NCI-H2029 (cell line): ENCODE measurements at regions not wholly inside any gene's neighbourhood (a gene's known extent, or its start where the extent isn't known, plus 50 kb on each side); places are given as distances from the start of the nearest gene placed in this dataset.
"Not testable (repeated sequence)": the region's sequence is repeated elsewhere in the genome, so short reads cannot be mapped to it uniquely, and the experiment has no call there.

Source experiments
- DNase-seq: peaks from one replicate; lab custom pipeline; 2025; lab: John Stamatoyannopoulos, UW

DNA sequence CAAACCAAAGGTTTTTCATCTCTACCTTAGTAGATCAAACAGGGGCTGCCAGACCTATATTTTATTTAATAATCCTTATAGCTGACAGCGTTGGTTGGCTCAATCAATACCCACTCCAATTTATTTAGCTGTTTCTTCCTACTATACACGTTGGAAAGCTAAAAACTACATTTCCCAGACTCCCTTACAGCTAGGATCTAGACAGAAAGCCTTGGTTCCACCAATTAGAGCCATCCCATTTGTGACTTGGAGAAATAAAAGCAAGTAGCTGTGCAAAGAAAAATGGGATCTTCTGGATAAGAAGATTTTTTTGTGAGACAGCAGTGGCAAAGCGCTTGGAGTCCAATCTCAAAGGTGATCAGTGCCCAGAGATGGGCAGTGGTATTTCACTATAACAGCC, 331.3 kb upstream of the MEIS1 start:
- no peak for DNase-seq

DNA sequence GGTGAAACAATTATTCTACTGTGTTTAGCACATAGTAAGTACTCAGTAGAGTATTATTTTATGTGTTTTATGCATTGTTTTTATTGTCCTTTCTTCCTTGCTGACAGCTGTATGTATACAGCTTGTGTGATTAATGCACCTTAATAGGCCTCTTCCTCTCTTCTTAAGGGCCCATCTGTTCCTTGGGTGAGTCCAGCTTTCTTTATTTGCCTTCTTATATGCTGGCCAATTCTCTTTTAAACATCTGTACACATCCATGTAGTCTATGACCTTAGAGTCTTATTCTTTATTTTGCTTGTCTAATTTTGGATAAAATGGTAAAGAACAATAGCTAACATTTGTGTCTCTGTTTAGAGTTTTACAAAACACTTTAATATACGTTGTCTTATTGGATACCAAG, 333.7 kb upstream of the MEIS1 start:
- DNase-seq = no peak

DNA sequence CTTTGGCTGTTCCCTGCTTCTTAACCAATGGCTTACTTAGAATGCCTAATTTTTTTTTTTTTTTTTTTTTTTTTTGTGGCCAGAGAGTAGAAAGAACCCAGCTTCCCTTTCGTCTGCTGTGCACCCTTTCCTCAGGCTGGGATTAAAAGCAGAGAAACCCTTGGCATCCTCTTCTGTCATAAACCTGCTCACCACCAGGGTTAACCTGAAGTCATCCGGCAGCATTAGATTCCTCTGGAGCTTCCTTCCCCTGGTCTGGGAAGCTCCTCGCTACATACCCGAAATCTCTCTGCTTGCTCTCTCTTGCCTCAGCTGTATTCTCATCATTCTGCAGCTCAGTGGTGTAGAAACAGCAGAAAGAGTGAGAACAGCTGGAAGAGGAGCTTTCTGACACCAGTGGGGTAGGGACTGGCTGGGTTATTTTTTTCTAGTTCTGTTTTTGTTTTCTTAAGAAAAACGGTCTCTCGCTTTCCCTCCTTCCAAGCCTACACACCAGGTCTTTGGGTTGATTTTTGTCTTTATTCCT, 339.0 kb upstream of the MEIS1 start:
- no peak for DNase-seq

DNA sequence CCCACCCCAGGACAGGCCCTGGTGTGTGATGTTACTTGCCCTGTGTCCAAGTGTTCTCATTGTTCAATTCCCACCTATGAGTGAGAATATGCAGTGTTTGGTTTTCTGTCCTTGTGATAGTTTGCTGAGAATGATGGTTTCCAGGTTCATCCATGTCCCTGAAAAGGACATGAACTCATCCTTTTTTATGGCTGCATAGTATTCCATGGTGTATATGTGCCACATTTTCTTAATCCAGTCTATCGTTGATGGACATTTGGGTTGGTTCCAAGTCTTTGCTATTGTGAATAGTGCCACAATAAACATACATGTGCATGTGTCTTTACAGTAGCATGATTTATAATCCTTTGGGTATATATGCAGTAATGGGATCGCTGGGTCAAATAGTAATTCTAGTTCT, 340.2 kb upstream of the MEIS1 start:
- DNase-seq = not testable (repeated sequence)

DNA sequence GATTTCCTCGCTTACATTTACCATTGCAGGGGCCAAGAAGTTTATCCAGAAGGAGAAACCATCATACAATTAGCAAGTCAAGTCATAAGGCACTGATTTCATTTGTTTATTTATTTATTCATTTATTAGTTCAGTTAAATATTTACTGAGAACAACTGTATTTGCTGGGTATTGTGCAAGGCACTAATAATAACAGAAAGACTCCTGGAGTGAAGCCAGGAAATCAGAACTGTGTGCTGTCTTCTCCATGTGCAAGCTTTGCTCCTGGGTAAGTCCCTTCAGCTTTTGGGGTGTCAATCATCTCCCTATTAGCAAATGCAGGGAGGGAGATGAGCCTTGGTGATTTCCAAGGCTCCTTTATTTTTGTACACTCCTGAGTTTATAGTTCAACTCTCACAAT, 341.6 kb upstream of the MEIS1 start:
- DNase-seq = no peak

DNA sequence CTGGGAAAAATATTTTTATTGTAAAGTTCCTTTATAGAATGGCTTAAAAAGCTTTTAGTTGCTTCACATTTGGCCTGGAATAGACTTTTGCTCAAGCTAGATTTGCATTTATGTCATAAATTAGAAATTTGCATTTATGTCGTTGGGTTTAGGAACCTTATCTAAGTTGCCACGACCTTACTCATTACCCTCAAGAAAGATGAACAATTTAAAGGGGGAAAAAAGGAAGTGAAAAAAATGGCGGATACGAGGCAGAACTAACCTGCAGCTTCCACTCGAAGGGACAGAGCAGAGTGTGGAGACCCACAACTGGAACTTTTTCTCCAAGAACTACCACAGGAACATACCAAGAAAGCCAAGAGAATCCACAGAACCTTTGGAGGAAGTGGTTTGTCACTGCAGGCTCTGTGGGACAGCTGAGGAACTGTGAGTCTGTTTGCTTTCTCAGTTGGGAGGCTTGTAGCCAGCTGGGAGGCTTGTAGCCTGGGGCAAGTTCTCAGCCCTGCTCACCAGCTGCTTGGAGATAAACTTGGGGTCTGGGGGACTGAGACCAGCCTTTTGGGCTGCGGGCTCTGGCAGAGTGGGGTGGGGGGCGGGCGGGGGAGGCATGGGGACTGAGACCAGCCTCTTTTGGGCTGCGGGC, 349.9 kb upstream of the MEIS1 start:
- DNase-seq = no peak

DNA sequence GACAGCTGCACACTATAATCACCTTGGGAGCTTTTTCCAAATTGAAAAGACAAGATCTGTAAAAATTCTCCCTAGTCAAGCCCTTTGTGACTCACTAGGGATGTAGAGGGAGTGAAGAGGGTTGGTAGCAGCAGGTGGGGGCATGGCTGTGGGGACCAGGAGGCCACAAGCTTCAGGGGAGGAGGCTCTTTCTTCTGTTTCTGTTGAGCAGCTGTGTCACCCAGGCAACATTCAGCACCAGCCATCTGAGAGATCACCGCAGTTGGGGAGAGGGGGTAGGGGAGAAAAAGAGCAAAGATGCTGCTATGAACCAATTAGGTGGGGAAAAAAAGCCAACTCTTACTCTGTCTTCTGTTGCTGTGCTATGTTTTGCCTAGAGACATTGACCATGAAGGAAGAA, 352.3 kb upstream of the MEIS1 start:
- no peak for DNase-seq

DNA sequence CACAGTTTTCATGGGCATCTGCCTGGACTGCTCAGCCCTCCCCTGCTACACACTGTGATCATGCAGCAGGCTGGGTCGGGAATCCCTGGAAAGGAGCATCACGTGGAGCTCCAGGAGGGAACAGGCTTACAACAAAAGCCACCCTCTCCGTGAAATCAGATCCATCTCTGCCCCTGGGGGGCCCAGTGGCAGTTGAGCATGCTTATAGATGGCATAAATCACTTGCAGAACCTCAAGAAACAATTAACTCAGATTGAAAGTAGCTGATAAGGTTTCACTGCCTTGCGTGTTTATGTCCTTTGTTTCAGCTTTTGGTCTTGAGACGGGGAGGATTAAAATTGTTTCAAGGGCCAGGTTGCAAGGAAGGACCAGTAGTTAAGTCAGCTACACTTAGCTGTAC, 354.8 kb upstream of the MEIS1 start:
- no peak for DNase-seq

DNA sequence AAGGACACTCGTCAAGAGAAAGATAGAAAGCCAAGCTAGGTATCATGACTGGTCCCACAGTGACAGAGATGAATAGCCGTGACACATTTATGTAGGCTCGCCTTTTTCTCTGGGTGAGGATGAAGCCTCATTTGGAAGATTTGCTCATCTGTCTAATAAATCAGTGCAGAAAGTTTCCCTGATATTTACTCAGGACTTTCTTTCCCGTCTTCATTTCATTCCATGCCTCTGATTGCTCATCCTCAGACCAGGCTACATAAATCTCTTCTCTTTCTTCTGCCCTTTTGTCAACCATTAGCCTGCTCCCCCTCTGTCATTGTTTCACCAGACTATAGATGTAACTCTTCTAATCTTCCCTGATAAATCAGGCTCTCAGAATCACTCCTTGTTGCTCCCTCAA, 361.8 kb upstream of the MEIS1 start:
- DNase-seq = no peak

DNA sequence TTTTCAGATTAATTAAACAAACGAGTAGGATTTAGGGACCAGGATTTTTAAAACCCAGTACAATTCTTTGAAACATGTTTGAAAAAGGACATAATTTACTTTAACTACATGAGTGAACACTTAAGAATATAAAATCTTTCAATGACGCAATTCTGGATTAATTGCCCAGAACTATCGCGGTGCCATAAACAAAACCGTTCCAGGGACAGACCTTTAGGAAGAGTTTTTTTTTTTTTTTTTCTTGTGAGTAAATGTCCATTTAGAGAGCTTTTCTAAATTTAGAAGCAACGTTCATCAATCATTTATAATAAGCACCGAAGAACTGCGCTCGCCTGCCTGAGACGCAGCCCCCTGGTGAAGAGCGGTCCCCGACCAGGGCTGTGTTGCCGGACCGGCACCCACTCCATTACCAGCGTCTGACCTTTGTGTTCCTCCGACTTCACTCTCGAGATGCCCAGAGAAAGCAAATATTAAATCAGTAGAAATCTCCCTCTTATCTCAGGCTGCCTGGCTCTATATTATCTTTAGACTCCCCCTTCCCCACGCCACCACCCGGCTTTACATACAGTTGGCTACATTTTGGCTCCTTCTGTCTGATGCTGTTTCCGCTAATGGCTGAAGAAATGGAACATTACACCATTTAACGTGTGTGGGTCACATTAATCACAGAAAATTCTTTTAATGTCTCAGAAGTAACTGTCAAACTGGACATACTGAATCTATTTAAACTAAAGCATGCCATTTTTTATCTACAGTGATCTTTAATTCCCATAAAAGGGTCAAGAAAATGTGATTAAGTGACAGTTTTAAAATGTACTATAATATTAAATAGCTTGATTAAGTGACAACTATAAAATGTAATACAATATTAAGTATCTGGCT, 364.0 kb upstream of the MEIS1 start:
- DNase-seq = no peak

DNA sequence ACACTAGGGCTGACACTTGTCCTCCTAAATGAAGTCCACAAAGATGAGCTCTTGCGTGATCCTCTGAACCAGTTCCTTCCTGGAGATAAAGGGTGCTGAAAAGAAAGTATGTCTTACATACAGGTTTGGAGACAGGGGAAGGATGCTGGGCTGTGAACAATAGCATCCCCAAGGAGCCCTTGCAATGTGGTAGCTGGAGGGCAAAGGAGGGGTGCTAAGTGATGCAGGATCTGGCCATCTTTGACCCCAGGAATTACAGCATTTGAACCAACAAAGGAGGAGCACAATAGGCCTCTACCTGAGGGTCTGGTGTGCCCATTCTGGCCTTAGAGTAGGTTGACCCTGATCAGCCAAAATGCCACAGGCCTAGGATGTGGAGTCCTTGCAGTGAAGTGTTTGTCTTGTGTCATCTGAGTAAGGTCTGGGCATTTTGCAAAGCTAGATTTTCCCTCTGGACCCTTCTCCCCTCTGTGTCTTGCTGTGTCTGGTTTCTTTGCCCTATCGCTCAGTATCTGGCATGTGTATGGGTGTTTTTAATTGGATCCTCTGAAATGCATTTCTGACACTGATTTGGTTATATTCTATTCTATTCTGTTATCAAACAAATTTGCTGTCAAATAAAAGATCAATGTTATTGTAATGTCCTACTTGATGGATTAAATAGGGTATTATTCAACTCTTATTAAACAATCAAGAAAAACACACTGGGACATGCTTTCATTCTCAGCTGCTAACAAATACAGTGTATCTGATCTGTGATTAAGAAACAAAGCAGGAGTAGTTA, 364.8 kb upstream of the MEIS1 start:
- DNase-seq = no peak

DNA sequence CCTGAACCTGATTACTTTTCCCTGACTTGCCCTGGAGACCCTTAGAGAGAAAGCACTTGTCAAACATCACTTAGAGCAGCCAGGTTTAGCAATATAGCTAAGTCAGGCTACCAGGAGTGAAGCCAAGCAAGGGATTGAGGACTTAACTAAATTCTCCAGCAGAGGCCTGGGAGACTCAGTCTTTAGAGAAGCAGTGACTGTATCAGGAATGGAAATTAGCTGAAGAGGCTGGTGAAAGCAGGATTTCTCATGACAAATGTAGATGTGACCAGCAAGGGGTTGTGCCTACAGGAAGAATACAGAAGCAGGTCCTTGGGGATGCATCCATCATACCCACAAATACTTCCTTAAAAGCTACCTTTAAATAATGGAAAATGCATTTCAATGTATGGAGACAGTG, 368.9 kb upstream of the MEIS1 start:
- DNase-seq = no peak

DNA sequence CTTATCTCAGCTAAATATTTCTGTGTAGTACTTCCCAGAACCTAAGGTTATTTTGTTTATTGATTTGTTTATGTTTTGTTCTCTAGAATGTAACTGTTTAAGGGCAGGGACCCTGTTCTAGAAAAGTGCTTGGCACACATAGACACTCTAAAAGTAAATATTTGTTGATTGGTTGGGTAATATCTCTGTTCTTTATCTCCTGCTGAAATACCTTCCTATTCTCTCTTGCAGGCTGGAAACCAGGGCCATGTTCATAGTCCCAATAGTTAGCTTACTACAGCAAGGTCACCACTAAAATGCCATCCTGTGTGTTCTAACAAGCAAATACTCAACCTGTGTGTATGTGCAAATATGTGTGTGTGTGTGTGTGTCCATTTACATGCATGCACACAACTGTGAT, 375.6 kb upstream of the MEIS1 start:
- DNase-seq = no peak

DNA sequence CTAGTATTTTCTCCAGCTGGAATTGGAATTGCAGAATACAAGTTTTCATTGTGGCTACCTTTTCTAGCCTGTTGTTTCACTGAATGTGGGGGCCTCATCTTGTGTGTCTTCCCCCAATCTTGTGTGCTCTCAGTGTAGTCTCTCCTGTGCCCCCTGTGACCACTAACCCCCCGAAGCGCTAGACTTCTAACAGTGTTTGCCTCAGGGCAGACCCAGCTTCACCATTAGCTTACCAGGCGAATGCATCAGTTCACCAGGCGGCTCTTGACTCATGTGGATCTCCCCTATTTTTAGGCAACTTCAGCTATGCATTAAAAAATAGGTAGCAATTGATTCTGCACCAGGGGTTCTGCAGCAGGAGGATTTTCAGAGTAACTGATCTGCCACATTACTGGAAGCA, 376.2 kb upstream of the MEIS1 start:
- DNase-seq = no peak

DNA sequence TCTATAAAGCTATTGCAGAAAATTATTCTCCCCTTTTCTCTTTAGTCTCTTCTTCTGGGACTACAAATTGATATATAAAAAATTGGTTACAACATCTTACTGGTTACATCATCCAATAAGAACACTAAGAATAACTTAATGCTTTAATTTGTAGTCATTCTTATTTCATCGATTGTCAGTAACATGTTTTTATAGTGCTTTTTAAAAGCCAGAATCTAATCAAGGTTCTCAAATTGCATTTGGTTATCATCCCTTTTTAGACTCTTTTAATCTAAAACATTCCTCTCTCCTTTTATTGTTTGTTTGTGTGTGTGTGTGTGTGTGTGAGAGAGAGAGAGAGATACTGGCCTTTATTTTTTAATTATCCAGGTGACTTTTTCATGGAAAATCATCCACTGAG, 377.1 kb upstream of the MEIS1 start:
- no peak for DNase-seq

DNA sequence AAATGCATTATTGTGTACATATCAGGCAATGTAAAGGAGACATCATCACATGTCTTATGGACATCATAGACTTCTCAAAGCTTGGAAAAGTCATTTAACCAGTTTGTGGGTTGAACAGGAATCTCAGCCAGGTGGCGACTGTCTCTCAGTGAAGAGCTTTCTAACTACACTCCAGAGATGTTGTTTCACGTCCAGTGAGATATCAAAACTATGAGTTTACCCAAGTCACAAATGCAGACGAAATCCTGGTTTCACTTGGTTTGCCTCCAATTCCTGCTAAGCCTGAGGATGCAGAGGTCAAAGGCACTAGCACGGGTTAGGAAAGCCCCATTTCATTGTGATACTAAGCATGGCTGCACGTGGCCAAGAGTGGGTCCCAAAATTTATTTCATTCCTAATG, 384.5 kb upstream of the MEIS1 start:
- DNase-seq = no peak

DNA sequence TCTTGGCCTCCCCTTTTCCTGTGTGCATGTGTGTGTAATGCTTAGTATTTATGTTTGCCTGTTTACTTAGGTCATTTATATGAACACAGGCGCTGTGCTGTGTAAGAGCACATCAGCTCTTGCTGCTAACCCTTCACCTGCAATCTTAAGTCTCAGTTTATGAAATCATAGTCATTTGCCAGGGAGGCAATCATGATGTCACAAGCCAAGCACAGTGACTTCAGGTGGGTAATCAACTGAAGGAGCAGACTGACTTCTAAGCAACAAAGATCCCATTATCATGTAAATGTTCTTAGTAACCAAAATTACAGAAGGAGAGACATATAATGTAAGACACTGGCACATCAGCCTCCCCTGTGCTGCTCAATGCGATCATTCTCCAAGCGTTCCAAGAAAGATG, 386.3 kb upstream of the MEIS1 start:
- DNase-seq = no peak

DNA sequence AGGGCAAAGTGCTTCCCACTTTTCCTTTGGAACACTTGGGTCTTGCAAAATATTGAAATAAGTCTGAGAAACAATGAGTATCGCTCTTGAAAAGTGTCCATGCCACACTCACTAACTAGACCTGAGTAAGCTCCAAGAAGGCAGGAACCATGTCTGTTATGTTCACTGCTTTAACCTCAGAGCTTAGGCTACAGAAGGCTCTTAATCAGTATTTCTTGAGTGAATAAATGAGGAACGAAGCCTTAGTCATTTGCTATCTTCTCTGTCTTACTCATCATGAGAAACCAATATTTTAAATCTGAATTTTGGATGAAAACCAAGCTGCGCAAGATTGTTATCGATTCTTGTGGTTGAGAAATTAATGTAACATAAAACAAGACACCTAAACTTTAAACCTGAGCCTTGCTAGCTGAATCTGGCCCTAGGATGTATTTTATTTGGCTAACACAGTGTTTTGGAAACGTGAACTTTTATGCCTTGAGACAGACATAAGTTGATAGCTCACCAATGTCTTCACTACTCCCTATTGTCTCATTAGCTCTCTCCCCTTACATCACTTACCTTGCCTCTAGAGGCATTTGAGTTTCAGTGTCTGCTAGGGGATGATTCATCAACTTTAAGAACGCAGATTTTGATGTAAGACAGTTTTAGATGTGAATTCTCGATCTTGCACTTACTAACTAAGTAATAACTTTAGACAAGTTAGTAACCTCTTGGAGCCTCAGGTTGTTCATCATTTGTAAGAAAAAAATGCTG, 392.8 kb upstream of the MEIS1 start:
- DNase-seq = no peak

DNA sequence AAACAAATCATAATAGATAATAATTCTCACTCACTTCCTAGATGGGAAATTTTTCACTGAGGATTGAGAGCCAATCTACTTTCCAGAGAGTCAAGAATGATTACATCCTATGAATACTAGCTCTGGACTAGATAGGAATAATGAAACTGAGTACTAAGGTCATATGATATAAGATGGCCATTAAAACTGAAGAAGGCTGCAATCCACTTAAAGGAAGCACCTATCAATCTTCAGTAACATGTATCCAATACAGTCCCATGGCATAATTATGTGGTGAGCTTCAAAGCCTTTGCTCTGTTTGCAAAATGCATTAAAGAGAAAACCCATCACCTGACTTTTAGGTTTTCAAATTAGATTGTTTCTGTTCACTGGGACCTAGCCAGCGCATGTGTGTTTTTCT, 398.0 kb upstream of the MEIS1 start:
- DNase-seq = no peak

DNA sequence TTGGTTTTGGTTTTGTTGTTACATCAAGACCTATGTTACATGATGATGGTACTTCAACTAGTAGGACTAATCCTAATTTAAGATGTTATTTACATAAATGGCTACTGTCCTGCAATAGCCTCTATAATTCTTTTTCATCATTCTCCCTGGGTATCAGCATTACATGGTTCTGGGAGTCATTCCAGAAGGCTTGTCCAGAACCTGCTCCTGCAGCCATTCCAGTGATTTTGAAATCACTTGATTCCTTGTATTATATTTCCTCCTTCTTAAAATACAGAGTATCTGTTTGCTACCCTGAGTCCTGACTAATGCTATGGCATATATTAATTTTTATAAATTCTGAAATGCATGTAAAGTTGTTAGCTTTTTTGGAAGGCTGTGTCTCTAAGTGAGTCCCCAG, 400.5 kb upstream of the MEIS1 start:
- DNase-seq = no peak

DNA sequence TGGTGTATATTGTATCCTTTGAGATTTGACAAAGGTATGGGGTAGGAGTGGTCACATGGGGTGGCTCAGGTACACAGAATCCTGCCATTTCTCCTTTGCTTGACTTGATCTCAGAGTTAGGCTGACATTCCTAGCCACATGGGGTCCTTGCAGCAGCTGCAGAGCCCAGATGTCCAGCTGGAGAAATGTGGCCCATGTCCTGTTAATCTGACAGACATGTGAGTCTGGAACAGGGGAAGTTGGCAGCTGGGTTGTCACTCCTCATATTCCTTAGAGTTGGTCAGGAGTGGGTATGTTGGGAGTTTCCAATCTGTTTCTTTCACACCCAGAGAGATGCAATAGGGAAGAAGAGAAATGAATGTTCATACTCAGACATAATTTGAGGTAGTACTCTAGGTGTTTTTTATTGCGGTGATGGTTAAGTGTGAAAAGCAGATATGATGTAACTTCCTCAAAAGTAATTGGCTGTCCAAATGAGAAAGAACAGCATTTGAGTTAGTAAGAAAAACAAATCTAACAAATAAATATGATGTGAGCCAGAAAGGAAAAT, 402.6 kb upstream of the MEIS1 start:
- no peak for DNase-seq

DNA sequence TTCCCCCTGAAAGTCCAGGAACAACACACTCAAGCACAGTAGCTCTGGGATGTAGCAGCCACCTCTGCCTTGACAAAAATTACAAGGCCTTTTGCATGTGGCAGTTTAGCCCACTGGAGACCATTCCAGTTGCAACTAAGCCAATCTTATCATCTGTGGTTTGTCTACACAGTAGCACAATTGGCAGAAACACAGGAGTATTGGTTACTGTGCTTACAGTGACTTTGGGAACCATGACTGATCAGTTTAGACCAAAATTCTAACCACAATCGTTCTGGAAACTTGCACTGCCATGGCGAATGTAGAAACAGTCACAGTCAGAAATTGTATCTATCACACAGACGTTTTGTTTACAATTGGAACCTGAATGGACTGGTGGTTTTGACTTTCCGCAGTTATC, 403.7 kb upstream of the MEIS1 start:
- no peak for DNase-seq
